Activated CD4-positive, alpha-beta T cell treated with anti-CD3 and anti-CD28 coated beads, Interleukin-2, Interleukin-4, amounts not matched to agents 100 ng/mL and 50 ng/mL, durations not matched to agents 16 hours and 8 hours (primary cell): ENCODE measurements at regions not wholly inside any gene's neighbourhood (a gene's known extent, or its start where the extent isn't known, plus 50 kb on each side); places are given as distances from the start of the nearest gene placed in this dataset.

Source experiments
- DNase-seq: peaks from one replicate; pipeline ENCODE4 v3.0.0-alpha.2; 2020; ENCODE audit warnings: low spot score

- DNase-seq, result no peak
Measured at GRCh38 chr18:72470391-72470790, 73.8 kb downstream of the CBLN2 start.

GRCh38 chr18:72468021-72468710 lies 76.0 kb downstream of the CBLN2 start:
- DNase-seq, result no peak

- no peak for DNase-seq
Measured at GRCh38 chr18:72460210-72460680, 83.9 kb downstream of the CBLN2 start.

GRCh38 chr18:72458271-72458670 lies 85.9 kb downstream of the CBLN2 start:
- no peak for DNase-seq

- DNase-seq, result no peak
Measured at GRCh38 chr18:72456802-72457201, 87.3 kb downstream of the CBLN2 start.

- DNase-seq, result no peak
Measured at GRCh38 chr18:72452328-72452727, 91.8 kb downstream of the CBLN2 start.

GRCh38 chr18:72444798-72445155 lies 99.4 kb downstream of the CBLN2 start:
- no peak for DNase-seq

GRCh38 chr18:72444111-72444797 lies 99.9 kb downstream of the CBLN2 start:
- no peak for DNase-seq

GRCh38 chr18:72436401-72436800 lies 107.7 kb downstream of the CBLN2 start:
- no peak for DNase-seq

GRCh38 chr18:72433756-72434155 lies 110.4 kb downstream of the CBLN2 start:
- DNase-seq, result no peak

- no peak for DNase-seq
Measured at GRCh38 chr18:72427721-72428120, 116.4 kb downstream of the CBLN2 start.

GRCh38 chr18:72419914-72420313 lies 124.2 kb downstream of the CBLN2 start:
- no peak for DNase-seq

GRCh38 chr18:72412927-72413326 lies 131.2 kb downstream of the CBLN2 start:
- no peak for DNase-seq

GRCh38 chr18:72411261-72411660 lies 132.9 kb downstream of the CBLN2 start:
- DNase-seq, result no peak

- no peak for DNase-seq
Measured at GRCh38 chr18:72410399-72410798, 133.7 kb downstream of the CBLN2 start.

- DNase-seq, result no peak
Measured at GRCh38 chr18:72409903-72410302, 134.2 kb downstream of the CBLN2 start.

GRCh38 chr18:72407048-72407447 lies 137.1 kb downstream of the CBLN2 start:
- no peak for DNase-seq

- no peak for DNase-seq
Measured at GRCh38 chr18:72391951-72392350, 152.2 kb downstream of the CBLN2 start.

GRCh38 chr18:72391427-72391826 lies 152.7 kb downstream of the CBLN2 start:
- no peak for DNase-seq

GRCh38 chr18:72378016-72378415 lies 166.1 kb downstream of the CBLN2 start:
- DNase-seq, result no peak

GRCh38 chr18:72376256-72376655 lies 167.9 kb downstream of the CBLN2 start:
- DNase-seq, result no peak

- DNase-seq, result no peak
Measured at GRCh38 chr18:72375618-72376017, 168.5 kb downstream of the CBLN2 start.

- DNase-seq, result no peak
Measured at GRCh38 chr18:72372076-72372475, 172.1 kb downstream of the CBLN2 start.

- DNase-seq, result no peak
Measured at GRCh38 chr18:72368308-72368707, 175.8 kb downstream of the CBLN2 start.
